NOMO-1 treated with DMSO at 0.1 percent for 48 hours (cell line): ENCODE measurements at regions not wholly inside any gene's neighbourhood (a gene's known extent, or its start where the extent isn't known, plus 50 kb on each side); places are given as distances from the start of the nearest gene placed in this dataset.

Experiments used
- DNase-seq: peaks from one replicate; lab custom pipeline; 2025; ENCODE audit not compliant: unreplicated experiment; lab: John Stamatoyannopoulos, UW

GRCh38 chr13:77838271-77838670 lies 80.4 kb downstream of the EDNRB start:
- no peak for DNase-seq

DNA sequence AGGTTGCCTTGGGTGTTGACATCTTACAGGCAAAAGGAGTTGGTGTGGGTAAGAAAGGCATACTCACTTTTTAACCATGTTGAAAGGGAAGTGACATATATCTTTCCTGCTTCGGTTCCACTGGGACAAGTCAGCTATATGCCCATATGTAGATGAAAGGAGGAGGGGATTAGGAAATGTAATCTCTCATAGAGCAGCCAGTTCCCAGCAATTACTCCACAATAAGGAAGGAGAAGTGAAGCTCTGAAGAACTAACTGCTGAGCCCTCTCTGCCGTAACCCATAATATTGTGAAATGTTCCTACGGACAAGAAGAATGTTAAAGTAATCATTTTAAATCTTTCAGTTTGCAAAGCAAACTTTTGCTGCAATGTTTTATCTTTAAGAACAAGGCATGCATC lies 82.2 kb downstream of the EDNRB start:
- DNase-seq = peak; percentile 94

DNA sequence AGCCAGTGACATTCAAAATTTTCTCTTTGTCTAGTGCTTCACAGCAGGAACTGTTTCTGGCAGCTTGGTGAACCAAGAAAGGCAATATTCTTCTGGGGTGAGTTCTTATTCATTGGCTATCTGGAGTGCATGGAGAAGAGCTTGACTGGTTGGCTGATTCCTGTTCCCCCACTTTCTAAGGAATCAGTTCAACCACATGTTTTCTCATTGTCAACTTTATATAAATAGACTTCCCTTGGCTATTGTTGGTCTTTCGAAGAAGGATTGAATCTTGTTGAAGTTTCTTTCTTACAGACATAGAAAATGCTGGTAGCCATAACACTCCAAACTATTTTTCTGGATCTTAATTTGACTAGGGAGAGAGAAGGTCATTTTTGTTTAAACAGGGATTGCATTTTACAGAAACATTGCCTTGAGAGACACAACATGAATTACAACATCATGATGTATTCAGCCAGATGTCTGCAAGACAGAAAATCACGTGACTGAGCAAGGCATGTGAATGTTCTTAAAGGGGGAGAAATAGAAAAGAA lies 85.2 kb downstream of the EDNRB start:
- peak; percentile 65 for DNase-seq

DNA sequence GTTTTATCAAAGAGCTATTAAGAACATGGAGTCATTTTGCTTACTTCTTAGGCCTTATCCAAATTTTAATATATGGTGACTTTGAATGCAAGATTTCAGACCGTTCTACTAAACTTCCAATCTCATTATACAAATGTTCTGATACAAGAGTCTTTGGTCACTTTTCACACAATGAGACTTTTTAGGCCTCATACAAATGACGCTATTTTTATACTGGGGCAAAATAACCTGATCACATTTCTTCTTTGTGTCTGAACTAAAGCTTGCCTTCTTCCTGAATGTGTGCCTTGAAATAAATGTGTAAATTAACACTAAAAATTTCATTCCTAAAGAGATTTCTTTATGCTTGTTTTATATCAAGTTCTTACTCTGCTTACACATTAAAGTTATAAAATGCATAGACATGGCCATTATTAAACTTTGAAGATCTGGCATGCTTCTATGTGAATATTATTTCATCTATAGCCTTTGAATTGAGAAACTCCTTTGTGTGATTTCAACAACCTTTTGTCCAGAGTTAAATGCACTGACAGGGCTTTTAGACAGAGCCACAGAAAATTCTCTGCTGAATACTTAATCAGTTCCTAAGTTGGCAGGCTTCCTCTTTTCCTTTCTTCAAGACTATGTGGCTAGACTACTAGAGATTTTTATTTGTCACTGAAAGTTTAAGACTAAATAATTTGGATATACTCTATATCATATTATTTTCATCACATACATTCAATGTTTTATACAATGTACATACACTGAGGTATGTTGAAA lies 86.1 kb downstream of the EDNRB start:
- peak; percentile 89 for DNase-seq

- DNase-seq = peak; percentile 35
These were observed 86.8 kb downstream of the EDNRB start for GRCh38 chr13:77831866-77832265.

- DNase-seq = no peak
These were observed 88.7 kb downstream of the EDNRB start for GRCh38 chr13:77829963-77830362.

DNA sequence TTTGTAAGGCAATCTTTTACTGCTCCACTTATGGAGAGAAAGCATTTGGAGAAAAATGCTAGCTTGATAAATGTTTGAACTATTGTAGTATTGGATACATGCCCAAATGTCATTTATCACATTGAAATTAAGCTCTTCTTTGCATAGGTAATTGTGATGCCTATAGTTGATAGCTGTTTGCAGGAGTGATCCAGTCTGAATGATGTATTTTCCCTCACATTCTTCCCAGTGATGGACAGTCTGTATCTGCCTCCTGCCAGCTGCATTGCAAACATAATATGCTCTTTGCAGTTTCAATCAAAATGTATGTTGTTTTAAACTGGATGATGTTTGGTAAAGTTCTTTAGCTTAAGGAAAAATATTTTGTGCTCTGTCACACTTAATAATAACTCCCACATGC lies 89.8 kb downstream of the EDNRB start:
- no peak for DNase-seq

GRCh38 chr13:77827332-77827731 lies 91.3 kb downstream of the EDNRB start:
- DNase-seq = no peak

DNA sequence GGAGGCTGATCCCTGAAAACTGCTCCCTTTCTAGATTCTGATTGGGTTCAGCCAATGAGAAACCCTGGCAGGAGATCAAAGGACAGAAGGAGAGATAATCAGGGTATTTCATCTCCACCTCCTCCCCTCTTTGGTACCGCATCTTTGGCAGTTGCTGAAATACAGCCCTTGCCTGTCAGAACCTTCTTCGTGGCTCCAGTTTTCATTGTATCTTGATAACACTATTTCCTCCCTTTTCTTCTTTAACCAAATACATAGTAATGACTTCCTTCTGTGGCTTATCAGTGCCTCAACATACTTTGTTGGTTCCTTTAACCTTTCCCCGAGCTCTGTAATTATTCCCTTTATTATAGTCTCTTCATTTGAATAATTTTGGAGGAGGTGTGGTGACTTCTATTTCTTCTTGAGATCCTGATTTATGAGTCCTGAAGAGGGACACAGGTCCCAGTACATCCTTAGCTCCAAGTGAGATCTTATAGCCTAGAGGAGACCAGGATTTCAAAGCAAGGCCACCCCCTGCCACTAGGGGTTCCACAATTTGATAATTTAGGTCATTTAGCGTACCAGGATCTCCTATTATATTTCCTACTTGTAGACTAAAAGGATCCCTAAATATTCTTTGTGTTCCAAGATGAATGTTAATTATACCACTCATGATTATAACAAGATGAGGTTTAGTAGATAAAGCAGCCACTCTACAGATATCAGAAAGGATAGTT lies 98.0 kb downstream of the EDNRB start:
- DNase-seq = no peak

DNA sequence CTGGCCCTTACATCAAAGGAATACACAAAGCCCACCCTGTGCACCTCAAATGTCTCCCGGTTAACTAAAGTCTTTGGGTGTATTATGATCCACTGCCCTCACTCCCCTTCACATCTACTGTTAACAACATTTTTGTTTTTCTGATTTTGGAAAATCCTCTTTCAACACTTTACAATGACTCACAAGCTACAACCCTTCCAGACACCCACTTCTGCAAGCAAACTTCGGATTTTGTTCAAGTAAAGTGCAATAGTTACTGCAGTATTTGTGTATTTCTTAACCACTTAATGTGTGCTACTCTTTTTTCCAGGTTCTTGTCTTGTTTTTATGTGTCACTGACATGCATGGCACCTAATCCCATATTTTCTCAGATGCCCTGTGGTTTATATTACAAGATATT lies 101.1 kb downstream of the EDNRB start:
- no peak for DNase-seq

DNA sequence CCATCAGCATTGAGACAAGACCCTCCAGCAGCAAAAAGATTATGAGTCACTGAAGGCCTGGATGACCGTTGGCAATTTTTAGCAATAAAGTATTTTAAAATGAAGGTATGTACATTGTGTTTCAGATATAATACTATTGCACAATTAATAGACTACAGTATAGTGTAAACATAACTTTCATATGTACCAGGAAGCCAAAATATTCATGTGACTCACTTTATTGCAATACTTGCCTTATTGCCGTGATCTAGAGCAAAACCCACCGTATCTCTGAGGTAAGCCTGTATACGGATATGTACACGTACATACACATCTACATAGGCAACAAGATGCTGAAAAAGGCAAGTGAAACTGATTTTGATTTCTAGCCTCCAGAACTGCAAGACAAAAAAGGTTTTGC lies 103.3 kb downstream of the EDNRB start:
- no peak for DNase-seq
